ENCODE measurements at regions not wholly inside any gene's neighbourhood (a gene's known extent, or its start where the extent isn't known, plus 50 kb on each side); places are given as distances from the start of the nearest gene placed in this dataset.

- FAIRE-seq (no peak), DNase-seq (ENCODE audit: low spot score) (no peak)
Measured at GRCh38 chr1:81029266-81029665, 771.5 kb upstream of the ADGRL2 start.

GRCh38 chr1:81023187-81023724, 777.5 kb upstream of the ADGRL2 start:
- FAIRE-seq (no peak), DNase-seq (ENCODE audit: low spot score) (no peak)

- DNase-seq (ENCODE audit: low spot score) (no peak), FAIRE-seq (no peak)
Measured at GRCh38 chr1:81021134-81021533, 779.6 kb upstream of the ADGRL2 start.

DNA sequence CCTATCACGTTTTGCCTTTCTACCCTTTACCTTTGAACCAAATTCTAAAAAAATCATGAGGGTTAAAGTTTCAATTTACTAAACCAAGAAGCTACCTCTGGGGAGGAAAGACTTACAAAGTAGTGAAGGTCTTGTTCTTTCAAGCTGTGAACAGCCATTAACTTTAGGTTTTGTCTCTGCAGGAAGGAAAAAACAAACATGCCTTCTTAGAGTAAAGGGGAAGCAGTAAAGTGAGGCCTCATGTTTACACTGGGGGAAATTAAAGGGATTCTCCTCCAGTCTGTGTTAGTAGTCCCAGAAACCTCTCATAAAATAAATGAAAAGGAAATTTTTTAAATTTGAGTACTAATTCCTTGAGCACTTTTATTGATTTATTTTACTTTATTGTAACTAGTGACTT, 780.2 kb upstream of the ADGRL2 start:
- DNase-seq (ENCODE audit: low spot score) (no peak), FAIRE-seq (no peak)

- FAIRE-seq (no peak), DNase-seq (ENCODE audit: low spot score) (no peak)
Measured at GRCh38 chr1:81010126-81010525, 790.6 kb upstream of the ADGRL2 start.

- FAIRE-seq (no peak), DNase-seq (ENCODE audit: low spot score) (no peak)
Measured at GRCh38 chr1:81008293-81008692, 792.4 kb upstream of the ADGRL2 start.

DNA sequence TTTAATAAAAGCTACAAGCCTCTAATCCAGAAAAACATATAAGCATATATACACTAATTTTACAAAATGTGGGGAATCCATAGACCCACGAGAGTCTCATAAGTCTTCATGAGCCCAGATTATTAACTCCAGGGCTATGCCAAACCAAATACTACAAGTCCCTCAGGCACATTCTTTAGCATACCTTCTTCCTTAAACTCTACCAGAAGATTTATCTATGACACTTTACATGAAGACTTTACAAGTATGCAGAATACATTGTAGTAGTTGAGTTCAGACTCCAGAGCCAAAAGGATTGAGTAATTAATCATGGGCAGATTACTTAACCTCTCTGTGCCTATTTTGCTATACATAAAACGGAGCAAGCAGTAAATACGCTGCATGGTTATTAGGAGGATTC, 793.7 kb upstream of the ADGRL2 start:
- DNase-seq (ENCODE audit: low spot score) (no peak), FAIRE-seq (no peak)

- no peak for FAIRE-seq
- no peak for DNase-seq (ENCODE audit: low spot score)
Measured at GRCh38 chr1:81006502-81006901, 794.2 kb upstream of the ADGRL2 start.

DNA sequence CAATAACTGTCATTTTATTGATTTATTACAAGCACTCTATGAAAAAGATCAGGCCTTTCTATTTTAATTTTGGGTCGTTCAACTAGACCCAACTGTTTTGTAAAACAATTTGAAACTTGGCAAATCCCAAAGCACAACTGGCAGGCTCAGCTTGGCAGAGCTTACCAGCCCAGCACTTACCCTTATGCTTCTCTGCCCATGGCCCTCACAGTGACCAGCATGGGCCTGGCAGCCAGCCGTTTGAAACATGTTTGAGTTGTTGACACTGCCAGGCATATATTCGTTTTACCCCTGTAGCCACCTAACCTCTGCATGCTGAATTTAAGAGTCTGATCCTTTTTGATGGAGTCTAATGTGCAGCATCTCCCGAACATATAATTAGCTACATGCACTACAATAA, 796.7 kb upstream of the ADGRL2 start:
- DNase-seq (ENCODE audit: low spot score) (no peak), FAIRE-seq (no peak)

DNA sequence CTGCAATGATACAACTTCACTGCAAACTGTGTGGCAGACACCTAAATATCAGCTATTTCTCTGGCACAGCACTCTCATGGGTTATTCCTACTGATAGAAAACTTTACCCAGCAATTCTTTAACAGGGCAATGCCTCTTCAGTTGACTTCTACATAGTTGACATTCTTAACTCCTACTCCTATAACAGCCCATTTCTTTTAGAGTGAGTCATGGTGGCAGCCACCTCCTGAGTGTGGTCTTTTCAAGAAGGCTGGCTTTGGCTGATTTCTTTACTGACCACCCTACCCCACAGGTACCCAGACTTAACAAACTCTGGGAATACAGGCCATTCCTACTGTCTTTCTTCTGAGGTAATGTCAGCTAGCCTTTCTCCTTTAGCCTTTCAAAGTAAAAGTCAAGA, 805.8 kb upstream of the ADGRL2 start:
- FAIRE-seq: no peak
- DNase-seq (ENCODE audit: low spot score): peak; percentile 32

- FAIRE-seq (no peak), DNase-seq (ENCODE audit: low spot score) (no peak)
Measured at GRCh38 chr1:80994038-80994437, 806.7 kb upstream of the ADGRL2 start.

- no peak for FAIRE-seq
Measured at GRCh38 chr1:80993154-80993980, 807.4 kb upstream of the ADGRL2 start.

DNA sequence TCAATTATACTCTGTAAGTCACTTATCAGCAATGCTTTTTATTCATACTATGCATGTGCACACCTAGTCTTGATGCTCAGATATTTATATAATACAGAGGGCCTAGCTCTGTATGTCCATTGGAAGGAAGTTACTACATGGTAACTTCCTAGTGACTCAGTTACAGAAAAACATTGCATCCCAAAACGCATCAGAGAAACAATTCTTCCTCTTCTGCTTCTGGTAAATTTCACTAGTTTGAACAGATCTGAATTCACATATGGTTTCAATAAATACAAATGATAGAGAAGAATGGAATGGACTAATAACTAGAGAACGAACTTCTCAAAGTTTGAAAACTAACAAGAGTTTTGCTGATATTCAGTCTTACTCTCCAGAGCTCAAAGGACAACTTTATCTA, 811.3 kb upstream of the ADGRL2 start:
- DNase-seq (ENCODE audit: low spot score) (no peak), FAIRE-seq (no peak)

More at GRCh38 chr1:80993154-80993980, 807.4 kb upstream of the ADGRL2 start:
- DNase-seq (ENCODE audit: low spot score): no peak

DNA sequence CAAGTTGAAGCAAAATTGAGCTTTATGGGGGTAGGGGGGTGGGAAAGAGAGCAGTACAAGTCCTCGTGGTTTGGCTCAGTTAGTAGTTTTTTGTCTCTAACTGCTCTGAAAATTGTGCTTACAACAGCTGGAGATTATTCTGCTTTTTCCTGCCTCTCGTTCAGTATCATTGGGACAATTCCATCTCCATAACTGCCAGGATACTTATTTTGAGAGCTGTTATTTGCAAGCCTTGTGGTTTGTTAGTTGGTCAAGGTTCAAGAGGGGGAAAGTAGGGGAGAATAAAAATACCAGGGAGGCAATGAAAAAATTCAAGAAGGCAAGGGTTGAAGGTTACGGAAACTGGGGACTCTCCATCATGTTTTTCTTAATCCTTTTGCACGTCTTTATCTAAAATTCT, 811.8 kb upstream of the ADGRL2 start:
- DNase-seq (ENCODE audit: low spot score) (no peak), FAIRE-seq (peak; percentile 89)

GRCh38 chr1:80987824-80988223, 812.9 kb upstream of the ADGRL2 start:
- peak; percentile 97 for FAIRE-seq
- peak; percentile 29 for DNase-seq (ENCODE audit: low spot score)

DNA sequence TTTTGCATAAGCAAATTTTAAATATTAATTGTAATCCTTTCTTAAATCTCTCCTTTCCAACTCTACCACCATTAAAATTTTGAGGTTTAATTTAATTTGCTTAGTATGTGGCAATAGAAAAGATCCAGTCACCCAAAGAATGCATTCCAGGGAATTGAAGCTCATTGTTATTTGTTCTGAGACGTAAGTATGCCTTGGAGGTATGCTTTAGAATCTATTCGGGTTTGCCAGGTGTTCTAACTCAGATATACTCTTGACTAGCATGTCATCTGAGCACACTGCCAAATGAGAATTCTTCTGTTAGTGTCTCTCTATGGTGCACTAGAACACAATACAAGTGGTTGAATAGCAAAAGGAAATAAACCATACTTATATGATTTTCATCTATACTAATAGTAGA, 813.6 kb upstream of the ADGRL2 start:
- no peak for DNase-seq (ENCODE audit: low spot score)
- no peak for FAIRE-seq

DNA sequence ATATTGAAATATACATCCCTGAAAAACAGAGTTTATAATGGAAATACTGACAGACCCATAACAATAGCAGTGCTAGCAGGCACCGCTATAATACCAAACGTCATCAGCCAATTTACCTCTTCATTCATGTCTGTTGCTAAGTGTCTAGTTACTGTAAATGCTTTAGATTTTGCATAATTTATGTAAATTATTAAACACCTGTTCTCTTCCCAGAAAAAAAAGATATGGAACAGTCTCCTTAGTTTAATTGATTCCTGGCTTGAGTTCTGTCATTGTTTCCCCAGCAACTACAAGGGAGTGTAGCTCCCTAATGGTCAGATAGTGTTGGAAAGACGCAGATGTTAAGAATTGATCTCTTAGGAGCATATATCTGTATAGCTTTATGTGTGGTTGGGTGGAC, 817.9 kb upstream of the ADGRL2 start:
- FAIRE-seq (no peak), DNase-seq (ENCODE audit: low spot score) (no peak)

DNA sequence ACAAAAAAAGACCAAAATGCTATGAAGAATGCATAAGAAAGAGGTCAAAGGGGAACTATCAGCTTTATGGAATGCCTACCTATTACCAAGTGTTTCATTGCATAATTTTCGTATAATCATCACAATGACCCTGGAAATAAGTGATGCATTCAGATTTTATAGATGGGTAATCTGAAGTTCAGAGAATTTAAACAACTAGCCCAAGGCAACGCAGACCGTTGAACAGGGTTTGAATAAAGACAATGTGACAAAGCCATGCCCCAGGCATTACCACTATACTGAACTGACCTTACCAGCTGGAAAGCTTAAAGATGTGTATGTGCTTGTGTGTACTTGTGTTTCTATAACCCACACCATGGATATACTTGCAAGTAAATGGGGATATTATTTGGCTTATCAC, 827.6 kb upstream of the ADGRL2 start:
- no peak for DNase-seq (ENCODE audit: low spot score)
- no peak for FAIRE-seq

DNA sequence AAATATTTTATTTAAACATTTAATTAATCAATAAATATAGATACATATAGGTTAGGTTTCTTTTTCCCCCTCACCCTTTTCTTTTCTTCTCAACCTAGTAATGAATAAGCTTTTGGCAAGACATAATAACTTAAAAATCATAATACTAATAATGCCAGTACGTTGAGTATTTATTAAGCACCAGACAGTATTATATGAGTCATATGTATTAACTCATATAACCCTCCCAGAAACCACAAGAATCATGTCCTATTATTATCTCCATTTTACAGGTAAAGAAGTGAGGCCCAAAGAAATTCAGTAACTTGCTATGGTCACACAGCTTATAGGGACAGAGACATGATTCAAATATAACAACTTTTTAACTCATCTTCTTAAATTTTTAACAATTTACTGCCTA, 834.5 kb upstream of the ADGRL2 start:
- peak; percentile 14 for FAIRE-seq
- DNase-seq (ENCODE audit: low spot score): no peak

DNA sequence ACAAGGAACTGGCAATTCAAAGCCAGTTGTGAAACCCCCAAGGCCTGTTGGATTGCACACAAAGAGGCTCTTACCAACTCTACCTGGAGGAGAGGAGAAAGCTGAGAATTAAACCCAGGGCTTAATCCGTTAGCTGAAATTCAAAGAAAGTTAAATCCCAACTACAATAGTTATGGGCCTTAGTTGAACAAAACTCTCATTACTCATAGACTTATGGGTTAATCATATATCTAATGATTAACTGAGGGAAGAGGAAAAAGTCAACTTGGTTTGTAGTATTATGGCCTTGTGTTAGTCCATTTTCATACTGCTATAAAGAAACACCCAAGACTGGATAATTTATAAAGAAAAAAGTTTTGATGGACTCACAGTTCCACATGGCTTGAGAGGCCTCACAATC, 838.2 kb upstream of the ADGRL2 start:
- FAIRE-seq (peak; percentile 93), DNase-seq (ENCODE audit: low spot score) (peak; percentile 60)

GRCh38 chr1:80961464-80962190, 839.1 kb upstream of the ADGRL2 start:
- FAIRE-seq (no peak), DNase-seq (ENCODE audit: low spot score) (no peak)

DNA sequence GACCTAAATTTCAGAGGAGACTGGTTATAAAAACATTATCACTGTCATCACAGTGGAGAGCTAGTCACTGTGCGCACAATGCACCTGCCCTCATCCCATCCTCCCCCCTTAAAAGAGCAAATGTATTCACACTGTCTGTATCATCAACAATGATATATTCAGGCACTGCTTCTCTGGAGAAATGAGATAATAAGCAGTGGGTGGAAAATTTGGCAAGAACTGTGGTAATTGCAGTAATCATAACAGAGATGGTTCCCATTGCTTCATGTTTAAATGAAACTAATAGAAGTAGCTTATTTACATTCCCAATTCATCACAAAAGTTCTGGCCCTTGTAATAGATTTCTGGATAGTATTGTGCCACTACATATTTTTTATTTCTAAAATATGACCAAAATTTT, 867.4 kb upstream of the ADGRL2 start:
- no peak for FAIRE-seq

GRCh38 chr1:80931178-80931577, 869.6 kb upstream of the ADGRL2 start:
- FAIRE-seq (no peak), DNase-seq (ENCODE audit: low spot score) (no peak)

More for the DNA sequence above, 867.4 kb upstream of the ADGRL2 start:
- no peak for DNase-seq (ENCODE audit: low spot score)

Measured in RCC 7860 (cell line).